Skeletal muscle satellite cell (primary cell): ENCODE measurements at regions not wholly inside any gene's neighbourhood (a gene's known extent, or its start where the extent isn't known, plus 50 kb on each side); places are given as distances from the start of the nearest gene placed in this dataset.
"Not testable (repeated sequence)": the region's sequence is repeated elsewhere in the genome, so short reads cannot be mapped to it uniquely, and the experiment has no call there.

Experiments used
- H3K27me3 ChIP-seq: 2 replicates; pipeline ENCODE4 v1.7.0; 2013; ENCODE audit warnings: low read length; ENCODE audit not compliant: control insufficient read depth, insufficient read depth
- H3K36me3 ChIP-seq: 2 replicates; pipeline ENCODE4 v1.7.0; 2013; ENCODE audit warnings: mild to moderate bottlenecking, control low read depth, low read length; ENCODE audit not compliant: insufficient read depth
- H3K4me1 ChIP-seq: 2 replicates; pipeline ENCODE4 v1.7.0; 2013; ENCODE audit warnings: low read length; ENCODE audit not compliant: control insufficient read depth, insufficient read depth
- H3K4me2 ChIP-seq: 2 replicates; pipeline ENCODE4 v1.7.0; 2013; ENCODE audit warnings: mild to moderate bottlenecking, low read length
- H3K4me3 ChIP-seq: 2 replicates; pipeline ENCODE4 v1.7.0; 2013; ENCODE audit warnings: low read length
- H3K9ac ChIP-seq: 2 replicates; pipeline ENCODE4 v1.7.0; 2013; ENCODE audit warnings: mild to moderate bottlenecking, low read depth, low read length, moderate library complexity
- H3K9me3 ChIP-seq: replicated peaks from 2 replicates; pipeline ENCODE4 v1.7.0; 2013; ENCODE audit warnings: mild to moderate bottlenecking, control low read depth, low read length

DNA sequence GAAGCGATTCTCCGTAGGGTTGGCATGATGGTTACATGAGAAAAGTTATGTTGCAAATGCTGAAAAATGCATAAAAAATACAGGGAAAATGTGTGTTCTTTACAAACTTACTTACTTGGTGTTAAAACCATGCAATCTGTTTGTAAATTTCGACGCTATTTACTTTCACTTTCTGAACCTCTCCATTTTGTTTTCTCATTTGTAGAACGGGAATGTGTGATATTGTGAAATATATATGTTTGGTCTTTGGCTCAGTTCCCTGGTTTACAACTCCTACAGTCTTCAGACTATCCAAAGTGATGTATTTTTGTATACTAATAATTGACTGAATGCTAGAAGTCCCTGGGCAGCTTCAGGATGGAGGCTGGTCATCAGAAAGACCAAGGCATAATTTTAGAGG, 982.3 kb downstream of the ADGRL2 start:
- Histone ChIP-seq H3K4me2 (no peak overlapping the region), H3K4me3 (no peak overlapping the region), H3K36me3 (no peaks in the 10 kb centered on the region), H3K27me3 (no peaks in the 10 kb centered on the region), H3K4me1 (no peaks in the 10 kb centered on the region), H3K9ac (no peak overlapping the region), H3K9me3 (no peaks in the 10 kb centered on the region)

DNA sequence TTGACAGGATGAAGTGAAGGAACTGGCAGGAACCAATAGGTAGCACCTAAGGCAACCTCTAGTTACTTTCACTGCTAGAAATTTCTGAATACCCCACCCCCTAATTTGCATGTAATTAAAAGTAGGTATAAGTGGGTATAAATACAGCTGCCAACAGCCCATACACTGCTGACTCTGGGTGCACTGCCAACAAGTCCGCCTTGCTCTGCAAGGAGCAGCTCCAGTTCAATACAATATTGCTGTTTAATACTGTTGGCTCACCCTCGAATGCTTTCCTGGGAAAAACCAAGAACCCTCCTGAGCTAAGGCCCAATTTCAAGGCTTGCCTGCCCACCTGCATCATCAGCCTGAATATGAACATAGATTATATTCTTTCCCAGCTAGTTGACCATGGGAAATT, 981.9 kb downstream of the ADGRL2 start:
- Histone ChIP-seq H3K9ac (no peak overlapping the region), H3K4me1 (no peaks in the 10 kb centered on the region), H3K4me2 (no peak overlapping the region), H3K9me3 (no peaks in the 10 kb centered on the region), H3K4me3 (no peak overlapping the region), H3K36me3 (no peaks in the 10 kb centered on the region), H3K27me3 (no peaks in the 10 kb centered on the region)

DNA sequence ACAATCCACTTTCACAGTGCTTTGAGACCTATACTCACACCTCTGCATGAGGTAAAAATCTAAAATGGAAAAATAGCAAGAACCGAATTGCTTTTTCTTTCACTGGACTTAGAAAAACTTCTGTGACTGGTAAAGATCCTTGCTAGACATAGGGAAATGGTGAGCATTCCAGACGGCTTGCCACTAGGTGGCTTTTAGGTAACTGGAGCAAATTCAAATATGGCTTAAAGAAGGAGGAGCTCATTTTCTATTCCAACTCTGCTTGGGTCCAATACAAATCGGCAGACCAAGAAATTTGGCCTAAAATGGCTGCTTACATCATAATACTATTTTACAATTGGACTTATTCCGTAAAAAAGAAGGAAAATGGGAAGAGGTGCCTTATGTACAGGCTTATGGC, 977.9 kb downstream of the ADGRL2 start:
- no peaks in the 10 kb centered on the region for H3K36me3 ChIP-seq
- H3K27me3 ChIP-seq, result no peaks in the 10 kb centered on the region
- H3K4me3 ChIP-seq, result no peak overlapping the region
- H3K4me1 ChIP-seq, result no peaks in the 10 kb centered on the region
- no peaks in the 10 kb centered on the region for H3K9me3 ChIP-seq
- no peak overlapping the region for H3K9ac ChIP-seq
- H3K4me2 ChIP-seq, result no peak overlapping the region

DNA sequence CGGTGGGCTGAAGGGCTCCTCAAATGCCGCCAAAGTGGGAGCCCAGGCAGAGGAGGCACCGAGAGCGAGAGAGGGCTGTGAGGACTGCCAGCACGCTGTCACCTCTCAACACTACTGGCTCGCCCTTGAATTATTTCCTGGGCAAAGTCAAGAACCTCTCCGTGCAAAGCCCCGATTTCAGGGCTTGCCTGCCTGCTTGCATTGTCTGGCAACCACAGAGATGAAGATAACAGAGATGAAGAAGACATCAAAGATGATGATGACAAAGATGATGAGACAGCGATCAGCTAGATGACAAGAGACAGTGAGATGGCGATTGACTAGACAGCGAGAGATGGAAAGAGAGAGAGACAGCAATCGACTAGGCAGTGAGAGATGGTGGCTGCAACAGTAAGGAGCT, 976.5 kb downstream of the ADGRL2 start:
- Histone ChIP-seq H3K27me3 (no peaks in the 10 kb centered on the region), H3K4me2 (no peak overlapping the region), H3K4me1 (no peaks in the 10 kb centered on the region), H3K4me3 (no peak overlapping the region), H3K36me3 (no peaks in the 10 kb centered on the region), H3K9me3 (no peaks in the 10 kb centered on the region), H3K9ac (no peak overlapping the region)

DNA sequence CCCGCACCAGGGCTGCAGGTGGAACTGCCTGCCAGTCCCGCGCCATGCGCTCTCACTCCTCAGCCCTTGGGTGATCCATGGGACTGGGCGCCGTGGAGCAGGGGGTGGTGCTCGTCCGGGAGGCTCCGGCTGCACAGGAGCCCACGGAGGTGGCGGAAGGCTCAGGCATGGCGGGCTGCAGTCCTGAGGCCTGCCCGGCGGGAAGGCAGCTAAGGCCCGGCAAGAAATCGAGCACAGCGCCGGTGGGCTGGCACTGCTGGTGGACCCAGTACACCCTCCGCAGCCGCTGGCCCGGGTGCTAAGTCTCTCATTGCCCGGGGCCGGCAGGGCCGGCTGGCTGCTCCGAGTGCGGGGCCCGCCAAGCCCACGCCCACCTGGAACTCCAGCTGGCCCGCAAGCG, 976.0 kb downstream of the ADGRL2 start:
- H3K36me3 ChIP-seq, H3K4me1 ChIP-seq, H3K9ac ChIP-seq, H3K9me3 ChIP-seq, H3K4me3 ChIP-seq, H3K4me2 ChIP-seq, H3K27me3 ChIP-seq: not testable (repeated sequence)

DNA sequence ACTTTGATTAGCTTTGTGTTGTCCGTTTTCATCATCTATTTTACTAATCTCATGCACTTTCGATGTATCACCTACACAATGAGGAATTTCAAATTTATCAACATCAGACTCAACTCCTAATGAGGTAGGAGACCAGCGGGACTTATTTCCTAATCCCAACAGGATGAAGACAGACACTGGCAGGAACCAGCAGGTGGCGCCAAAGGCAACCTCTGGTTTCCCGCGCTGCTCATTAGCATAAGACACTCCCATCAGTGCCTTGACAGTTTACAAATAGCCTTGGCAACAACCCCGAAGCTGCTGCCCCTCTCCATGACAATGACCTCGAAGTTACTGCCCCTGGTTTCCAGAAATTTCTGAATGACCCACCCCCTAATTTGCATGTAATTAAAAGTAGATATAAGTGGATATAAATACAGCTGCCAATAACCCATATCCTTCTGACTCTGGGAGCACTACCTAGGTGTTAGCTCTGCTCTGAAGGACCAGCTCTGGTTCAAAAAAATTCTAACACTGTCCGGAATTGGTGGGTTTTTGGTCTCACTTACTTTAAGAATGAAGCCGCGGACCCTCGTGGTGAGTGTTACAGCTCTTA, 974.8 kb downstream of the ADGRL2 start:
- Histone ChIP-seq H3K36me3 (no peaks in the 10 kb centered on the region), H3K4me3 (no peak overlapping the region)

DNA sequence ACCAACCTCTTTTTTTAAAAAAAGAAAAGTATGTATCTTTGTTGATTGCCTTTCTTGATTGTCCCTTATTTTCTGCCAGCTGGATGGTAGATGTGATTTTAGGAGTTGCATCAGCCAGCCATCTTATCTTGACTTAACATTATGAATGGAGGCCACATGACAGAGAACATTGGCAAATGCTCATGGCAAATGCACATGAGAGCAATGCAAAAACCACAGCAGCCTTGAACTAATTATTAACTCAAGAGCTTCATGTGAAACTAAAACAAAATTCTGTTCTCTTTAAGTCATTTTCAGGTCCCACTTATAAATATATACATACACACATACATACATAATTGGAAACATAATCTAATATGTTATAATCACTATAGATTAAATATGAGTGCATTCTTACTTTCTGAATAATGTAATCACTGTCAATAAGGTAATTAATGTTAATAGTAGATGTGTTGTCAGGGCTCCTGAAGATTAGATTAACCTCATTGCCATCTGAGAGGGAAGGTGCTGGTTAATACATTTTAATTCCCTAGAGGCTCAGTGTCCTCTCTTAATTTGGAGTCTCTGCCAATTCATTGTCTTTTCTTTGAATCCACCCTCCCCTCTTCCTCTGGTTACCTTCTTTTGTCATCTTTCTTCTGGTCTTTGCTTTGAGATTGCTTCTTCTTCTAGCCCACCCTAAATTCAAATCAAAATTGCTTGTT, 962.2 kb downstream of the ADGRL2 start:
- Histone ChIP-seq H3K36me3 (no peaks in the 10 kb centered on the region), H3K27me3 (no peaks in the 10 kb centered on the region), H3K9me3 (no peaks in the 10 kb centered on the region), H3K9ac (no peak overlapping the region), H3K4me1 (no peaks in the 10 kb centered on the region), H3K4me2 (no peak overlapping the region), H3K4me3 (no peak overlapping the region)

More for the DNA sequence above, 974.8 kb downstream of the ADGRL2 start:
- H3K4me2 ChIP-seq, result no peak overlapping the region
- H3K4me1 ChIP-seq, result no peaks in the 10 kb centered on the region
- H3K9ac ChIP-seq, result no peak overlapping the region
- no peaks in the 10 kb centered on the region for H3K9me3 ChIP-seq
- H3K27me3 ChIP-seq, result no peaks in the 10 kb centered on the region

DNA sequence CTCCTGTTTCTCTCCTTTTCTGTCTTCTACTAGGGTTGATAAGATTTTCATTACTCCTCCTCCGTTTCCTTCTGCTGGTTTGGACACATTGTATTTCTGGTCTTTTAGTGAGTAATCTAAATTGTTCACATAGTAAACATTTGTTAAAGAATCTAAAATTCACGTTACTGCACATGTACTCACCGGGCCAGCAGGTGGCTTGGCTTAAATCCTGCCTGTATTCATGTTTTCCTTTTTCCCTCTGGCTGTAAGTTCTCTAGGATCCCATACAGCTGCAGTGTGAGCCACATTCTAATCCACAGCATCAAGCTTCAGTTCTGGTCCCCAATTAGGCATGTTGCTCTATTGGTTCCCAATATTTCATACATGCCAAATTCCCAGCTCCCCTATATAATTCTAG, 958.3 kb downstream of the ADGRL2 start:
- no peaks in the 10 kb centered on the region for H3K36me3 ChIP-seq
- no peaks in the 10 kb centered on the region for H3K4me1 ChIP-seq
- no peak overlapping the region for H3K4me3 ChIP-seq
- no peak overlapping the region for H3K9ac ChIP-seq
- no peaks in the 10 kb centered on the region for H3K27me3 ChIP-seq
- H3K4me2 ChIP-seq, result no peak overlapping the region
- no peaks in the 10 kb centered on the region for H3K9me3 ChIP-seq

DNA sequence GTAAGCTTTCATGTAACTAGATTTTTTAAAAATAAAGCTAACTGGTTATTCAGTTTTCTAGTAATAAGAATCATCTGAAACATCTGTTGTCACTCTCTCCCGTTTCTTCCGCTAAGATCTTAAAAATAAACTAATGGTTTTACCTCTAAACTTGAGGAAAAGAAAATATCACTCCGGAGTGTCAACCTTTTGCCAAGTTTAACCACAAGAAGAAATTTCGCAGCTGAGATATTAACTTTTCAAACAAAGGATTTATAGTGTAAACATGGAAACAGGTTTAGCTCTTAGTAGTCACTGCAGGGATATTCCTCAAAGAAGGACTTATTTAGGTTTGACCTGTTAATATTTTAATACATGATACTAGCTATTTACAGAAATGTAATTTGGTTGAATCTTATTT, 954.9 kb downstream of the ADGRL2 start:
- H3K4me1 ChIP-seq, result no peaks in the 10 kb centered on the region
- H3K36me3 ChIP-seq, result no peaks in the 10 kb centered on the region
- H3K4me2 ChIP-seq, result no peak overlapping the region
- no peak overlapping the region for H3K4me3 ChIP-seq
- H3K9me3 ChIP-seq, result no peaks in the 10 kb centered on the region
- no peak overlapping the region for H3K9ac ChIP-seq
- H3K27me3 ChIP-seq, result no peaks in the 10 kb centered on the region

DNA sequence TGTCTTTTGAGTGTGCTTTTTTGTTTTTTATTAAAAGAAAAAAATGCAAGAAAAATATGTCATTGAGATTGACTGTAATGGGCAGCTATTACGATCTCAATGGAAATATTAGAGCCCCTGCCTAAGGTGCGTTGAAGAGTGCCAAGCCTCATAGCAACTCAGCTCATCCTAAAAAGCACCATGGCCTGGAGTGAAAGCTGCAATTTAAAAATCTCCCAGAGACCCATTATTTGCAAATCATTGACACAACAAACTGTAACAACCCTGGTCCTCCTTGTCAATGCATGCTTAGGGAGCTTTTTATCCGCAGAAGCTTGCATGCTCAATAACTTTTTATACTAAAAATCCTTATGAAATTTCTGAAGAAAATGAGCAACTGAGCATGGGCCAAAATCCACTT, 954.5 kb downstream of the ADGRL2 start:
- no peaks in the 10 kb centered on the region for H3K9me3 ChIP-seq
- no peaks in the 10 kb centered on the region for H3K36me3 ChIP-seq
- H3K4me3 ChIP-seq, result no peak overlapping the region
- no peak overlapping the region for H3K9ac ChIP-seq
- H3K27me3 ChIP-seq, result no peaks in the 10 kb centered on the region
- no peak overlapping the region for H3K4me2 ChIP-seq
- H3K4me1 ChIP-seq, result no peaks in the 10 kb centered on the region

DNA sequence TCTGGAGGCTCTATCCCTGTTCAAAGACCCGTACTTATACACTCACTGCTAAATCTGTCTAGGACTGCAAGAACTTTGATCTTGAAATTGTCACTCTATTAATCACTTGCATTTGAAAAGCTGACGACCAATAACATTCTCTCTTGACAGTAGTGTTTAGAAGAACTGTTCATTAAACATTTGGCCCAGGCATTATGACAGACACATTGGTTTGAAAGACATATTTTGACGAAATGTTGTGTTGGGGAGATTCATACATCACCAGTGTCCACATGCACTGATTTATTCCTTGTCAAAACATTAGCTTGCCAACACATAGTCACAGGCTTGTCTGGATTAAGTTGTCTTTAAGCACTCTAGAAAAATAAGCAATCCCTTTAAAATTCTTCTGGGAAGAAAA, 951.3 kb downstream of the ADGRL2 start:
- no peak overlapping the region for H3K4me3 ChIP-seq
- no peaks in the 10 kb centered on the region for H3K9me3 ChIP-seq

DNA sequence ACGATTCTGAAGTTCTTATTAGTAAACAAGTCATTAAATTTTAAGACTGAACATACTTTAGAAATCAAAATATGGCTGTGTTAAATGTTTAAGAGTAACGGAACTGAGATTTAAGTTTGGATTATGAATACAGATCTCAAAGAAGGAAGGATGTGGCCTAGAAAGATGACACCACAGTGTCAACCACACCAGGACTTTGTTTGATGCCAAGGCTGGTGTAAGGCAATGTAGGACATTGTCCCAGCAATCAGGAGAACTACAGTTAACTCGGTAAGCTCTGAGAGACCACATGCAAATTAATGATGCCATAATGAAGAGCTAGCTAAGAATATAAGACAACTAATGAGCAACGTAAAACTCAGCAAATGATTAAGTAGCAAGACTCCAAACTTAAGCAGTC, 932.9 kb downstream of the ADGRL2 start:
- H3K4me2 ChIP-seq, result no peak overlapping the region

More for the DNA sequence above, 951.3 kb downstream of the ADGRL2 start:
- no peak overlapping the region for H3K9ac ChIP-seq
- no peak overlapping the region for H3K4me2 ChIP-seq
- no peaks in the 10 kb centered on the region for H3K36me3 ChIP-seq
- no peaks in the 10 kb centered on the region for H3K4me1 ChIP-seq
- no peaks in the 10 kb centered on the region for H3K27me3 ChIP-seq

More for the DNA sequence above, 932.9 kb downstream of the ADGRL2 start:
- H3K4me1 ChIP-seq, result no peaks in the 10 kb centered on the region
- H3K4me3 ChIP-seq, result no peak overlapping the region
- no peaks in the 10 kb centered on the region for H3K27me3 ChIP-seq
- H3K9me3 ChIP-seq, result no peaks in the 10 kb centered on the region
- no peak overlapping the region for H3K9ac ChIP-seq
- H3K36me3 ChIP-seq, result no peaks in the 10 kb centered on the region
